NCI-H2227 (cell line): ENCODE measurements at regions not wholly inside any gene's neighbourhood (a gene's known extent, or its start where the extent isn't known, plus 50 kb on each side); places are given as distances from the start of the nearest gene placed in this dataset.

Experiments
- DNase-seq: peaks from one replicate; lab custom pipeline; 2025; ENCODE audit not compliant: unreplicated experiment; lab: John Stamatoyannopoulos, UW

- no peak for DNase-seq
Observed at GRCh38 chr1:72693899-72694298, 411.6 kb upstream of the NEGR1 start.

- no peak for DNase-seq
Observed at GRCh38 chr1:72693376-72693775, 411.0 kb upstream of the NEGR1 start.

DNA sequence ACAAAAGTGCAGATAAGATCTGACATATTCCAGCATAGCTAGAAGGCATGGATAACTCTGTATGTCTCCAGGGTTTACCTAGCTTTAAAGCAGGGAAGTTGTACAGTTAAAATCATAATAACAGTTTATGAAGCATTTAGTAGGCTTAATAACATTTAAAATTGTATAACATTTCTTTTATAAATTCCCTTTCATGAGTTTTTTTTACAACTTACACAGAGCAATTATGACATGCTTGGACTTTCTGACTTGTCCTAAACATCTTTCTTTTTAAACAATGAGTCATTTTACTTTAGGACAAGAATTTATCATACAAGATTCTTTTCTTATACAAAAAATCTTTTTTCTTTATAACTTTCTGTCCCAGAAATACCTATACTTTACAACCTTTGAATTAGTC, 408.5 kb upstream of the NEGR1 start:
- DNase-seq = no peak

DNA sequence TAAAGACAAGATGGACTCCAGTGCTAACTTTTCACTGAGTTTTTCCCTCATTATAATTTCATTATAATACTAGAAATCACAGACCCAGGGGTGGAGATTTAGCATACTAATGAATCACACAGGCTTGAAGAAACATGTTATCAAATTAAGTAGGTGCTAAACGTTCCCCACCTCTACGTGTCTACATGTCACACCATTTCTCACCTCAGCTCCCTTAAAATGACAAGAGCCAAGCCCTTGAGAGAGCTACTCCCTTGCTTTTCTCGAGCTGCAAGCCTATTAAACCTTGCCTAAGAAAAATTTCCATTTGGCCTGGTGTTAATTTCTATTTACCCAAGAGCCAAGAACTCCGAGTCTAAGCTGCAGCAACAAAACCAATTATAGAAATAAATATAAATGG, 396.3 kb upstream of the NEGR1 start:
- no peak for DNase-seq

- DNase-seq = no peak
Observed at GRCh38 chr1:72670902-72671301, 388.6 kb upstream of the NEGR1 start.

DNA sequence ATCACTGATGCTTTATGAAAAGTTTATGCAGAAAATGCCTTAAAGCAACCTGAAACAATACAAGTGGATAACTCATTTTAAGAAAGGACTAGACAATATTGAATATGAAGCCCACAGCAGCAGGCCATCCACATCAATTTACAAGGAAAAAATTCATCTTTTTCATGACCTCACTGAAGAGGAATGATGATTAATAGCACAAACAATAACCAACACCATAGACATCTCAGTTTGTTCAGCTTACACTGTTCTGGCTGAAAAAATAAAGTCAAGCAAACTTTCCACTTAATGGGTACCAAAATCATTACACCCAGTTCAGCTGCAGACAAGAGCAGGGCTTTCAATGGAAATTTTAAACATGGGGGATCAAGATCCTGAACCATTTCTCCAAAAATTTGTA, 380.6 kb upstream of the NEGR1 start:
- DNase-seq = no peak

DNA sequence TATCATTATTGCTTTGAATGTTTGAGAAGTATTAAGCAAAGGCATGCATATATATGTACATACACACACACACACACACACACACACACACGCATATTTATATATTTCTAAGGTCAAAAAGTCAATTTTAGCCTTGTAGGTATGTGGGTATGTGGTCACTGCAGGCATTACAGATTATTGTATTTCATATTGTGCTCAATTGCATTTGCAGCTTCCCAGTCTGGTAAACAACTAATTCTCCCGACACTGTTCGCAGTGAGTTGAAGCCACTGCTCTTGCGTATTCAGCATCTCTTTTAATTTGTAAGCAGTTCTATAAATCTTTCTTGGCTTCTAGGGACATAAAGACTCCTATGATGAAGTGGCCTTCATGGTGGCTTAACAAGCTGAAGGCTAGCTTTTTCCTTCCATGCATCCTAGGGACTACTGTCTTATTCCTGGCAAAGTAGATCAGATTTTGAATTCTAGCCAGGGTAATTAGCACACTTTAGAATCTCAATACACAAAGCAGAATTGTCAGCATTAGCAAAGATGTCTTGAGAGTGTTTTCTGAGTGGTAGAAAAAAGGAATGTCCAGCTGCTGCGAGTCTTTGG, 368.6 kb upstream of the NEGR1 start:
- no peak for DNase-seq

DNA sequence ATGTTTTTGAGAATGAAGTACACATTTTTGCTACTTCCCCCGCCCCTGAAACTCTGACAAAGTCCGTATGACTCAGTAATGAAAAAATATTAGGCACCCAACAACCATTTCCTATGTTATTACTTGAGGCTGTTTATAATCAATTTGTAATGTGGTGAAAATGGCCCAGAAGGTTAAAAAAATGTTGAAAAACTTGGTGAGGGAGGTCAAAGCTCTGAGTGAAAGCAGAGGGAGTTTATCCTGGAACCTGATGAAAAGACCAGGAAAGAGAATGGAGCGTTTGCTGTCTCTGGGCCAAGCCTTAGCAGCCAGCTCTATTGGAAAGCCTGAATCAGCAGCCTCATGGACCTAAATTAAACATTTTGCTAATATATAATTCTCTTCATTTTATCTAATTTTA, 367.7 kb upstream of the NEGR1 start:
- DNase-seq = no peak

DNA sequence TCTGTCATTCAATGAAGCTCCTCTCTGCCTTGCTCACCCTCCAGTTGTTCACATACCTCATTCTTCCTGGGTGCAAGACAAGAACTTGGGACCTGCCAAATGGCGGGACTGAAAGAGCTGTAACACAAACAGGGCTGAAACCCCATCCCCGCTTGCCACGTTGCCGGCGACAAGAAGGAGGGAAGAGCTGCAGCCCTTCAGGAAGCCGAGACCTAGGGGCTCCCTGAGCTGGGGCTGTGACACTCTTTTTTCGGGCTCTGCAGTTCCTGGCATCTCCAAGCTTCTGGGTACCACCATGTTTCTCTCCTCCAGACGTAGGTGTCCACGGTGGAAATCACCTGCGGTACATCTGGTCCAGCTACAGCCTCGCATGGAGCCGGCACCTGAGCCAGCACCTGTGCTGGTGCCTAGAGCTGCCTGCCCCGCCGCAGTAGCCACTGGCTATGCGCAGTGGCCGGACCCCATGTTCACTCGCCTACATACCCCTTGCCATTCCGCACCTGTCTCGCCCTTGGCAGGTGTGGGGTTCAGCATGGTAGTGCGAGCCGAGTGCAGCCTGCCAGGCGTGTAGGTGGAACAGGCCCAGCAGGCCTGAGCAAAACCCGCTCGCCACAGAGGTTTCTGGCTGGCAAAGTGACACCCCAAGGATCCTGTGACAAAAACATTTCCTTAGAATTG, 367.0 kb upstream of the NEGR1 start:
- DNase-seq = no peak

GRCh38 chr1:72648465-72648864, 366.1 kb upstream of the NEGR1 start:
- no peak for DNase-seq

DNA sequence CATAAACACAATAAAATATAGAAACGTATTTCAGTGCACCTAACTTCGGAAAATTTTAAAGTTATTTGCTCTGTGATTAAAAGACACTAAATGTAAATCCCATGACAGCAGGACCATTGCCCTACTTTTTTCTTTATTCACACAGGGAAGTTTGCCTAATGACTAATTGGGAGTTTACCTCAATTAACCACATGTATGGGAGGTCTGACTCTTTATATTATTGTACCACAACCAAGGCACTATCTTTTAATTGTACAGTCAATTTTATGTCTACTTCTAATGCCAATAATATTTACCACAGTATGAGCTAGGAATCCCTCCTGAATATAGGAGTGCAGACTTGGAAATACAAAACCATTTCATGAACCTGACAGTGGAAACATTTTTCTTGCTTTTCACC, 360.8 kb upstream of the NEGR1 start:
- DNase-seq = no peak

DNA sequence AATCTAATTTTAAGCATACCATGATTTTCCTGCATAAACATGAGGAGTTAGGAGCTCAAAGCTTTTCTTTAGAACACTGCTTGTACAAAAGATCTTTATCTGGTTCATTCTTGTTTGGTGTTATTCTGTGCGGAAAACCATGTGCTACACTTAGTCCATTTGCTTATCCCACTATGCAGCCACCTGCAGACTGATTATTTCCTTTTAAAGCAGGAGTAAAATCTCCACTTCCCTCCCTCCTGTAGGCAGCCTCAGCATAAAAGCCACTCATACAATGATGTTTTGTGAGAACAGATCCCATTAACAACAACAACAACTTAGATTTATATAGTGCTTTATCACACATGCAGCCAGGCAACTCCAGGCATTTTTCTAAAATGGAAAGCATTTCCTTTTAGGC, 355.3 kb upstream of the NEGR1 start:
- no peak for DNase-seq

GRCh38 chr1:72636631-72637030, 354.3 kb upstream of the NEGR1 start:
- DNase-seq = no peak

- DNase-seq = no peak
Observed at GRCh38 chr1:72635719-72636118, 353.4 kb upstream of the NEGR1 start.

DNA sequence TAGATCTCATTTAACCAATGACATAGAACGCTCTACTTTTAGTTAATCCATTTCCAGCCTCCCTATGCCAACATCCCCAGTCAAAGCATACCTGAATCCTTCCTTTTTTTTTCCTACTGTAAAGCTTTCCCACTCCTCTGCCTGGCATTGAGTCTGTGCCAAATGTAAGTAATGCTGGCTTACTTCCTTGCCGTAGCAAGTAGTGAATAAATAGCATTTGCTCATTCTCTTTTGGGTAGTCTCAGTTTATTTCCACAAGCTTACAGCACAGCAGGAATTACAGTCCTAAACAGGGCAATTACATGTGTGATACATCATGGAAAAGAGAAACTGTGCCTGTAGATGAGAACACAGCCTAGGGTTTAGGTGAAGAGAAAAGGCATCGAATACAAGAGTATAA, 352.6 kb upstream of the NEGR1 start:
- no peak for DNase-seq

DNA sequence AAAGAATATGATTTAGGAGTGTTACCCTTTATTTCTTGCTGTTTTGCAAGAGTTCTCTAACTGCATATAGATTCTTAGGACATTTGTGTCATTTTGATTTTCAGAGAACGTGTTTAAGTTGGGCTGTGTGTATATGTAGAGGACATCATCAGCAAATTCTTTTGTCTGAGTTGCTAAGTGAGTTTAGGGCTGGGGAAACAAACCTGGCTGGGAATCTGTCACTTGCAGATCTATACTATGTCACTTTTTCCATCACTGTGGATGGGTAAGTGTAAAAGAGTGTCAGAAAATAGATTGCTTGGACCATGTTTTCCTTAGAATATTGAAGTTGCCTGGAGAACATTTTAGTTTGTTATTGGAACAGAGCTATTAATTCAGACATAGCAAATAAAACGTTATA, 349.1 kb upstream of the NEGR1 start:
- no peak for DNase-seq

DNA sequence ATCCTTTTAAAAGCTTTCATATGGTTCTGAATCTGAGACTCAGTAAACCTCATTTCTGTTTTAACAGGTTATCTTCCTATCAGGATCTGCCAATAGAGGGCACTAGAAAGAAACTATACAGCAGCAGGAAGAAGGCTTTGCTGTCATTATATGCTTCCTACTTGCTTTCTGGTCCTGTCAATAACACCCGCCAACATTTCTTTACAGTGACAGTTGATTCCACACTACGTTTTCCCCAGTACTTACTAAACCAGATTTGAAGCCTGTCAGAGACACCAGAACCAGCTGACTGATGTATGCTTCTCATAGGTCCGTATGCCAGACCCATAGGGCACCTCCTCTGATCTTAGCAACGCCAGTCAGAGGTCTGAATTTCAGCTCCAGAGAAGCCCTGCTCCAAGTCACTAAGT, 341.0 kb upstream of the NEGR1 start:
- DNase-seq = no peak

GRCh38 chr1:72620453-72620852, 338.1 kb upstream of the NEGR1 start:
- no peak for DNase-seq

DNA sequence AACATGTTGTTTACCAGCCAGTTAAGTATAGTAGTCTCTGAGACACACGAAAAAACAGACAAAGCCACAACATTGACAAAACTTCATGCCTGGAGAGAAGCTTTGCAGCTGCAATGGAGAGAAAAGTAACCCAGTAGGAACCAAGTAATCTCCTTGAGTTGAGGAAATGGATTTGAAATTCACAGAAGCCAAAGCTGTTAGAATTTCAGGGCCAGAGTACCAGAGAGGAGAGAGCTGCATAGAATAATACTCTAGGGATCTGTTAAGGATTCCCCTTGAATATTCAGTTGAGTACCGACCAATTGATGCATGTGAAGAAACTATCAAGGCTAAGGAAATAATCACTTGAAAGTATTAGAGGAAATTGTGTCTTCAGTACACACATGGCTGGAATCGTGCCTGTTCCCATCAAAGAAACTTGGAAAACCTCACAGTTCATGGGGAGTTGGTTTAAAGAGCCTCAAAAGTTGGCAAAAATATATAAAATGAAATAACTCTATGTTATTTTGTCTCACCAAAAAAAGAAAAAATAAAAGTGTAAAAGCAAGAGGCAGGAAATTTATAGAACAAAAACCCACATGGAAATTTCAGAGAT, 324.0 kb upstream of the NEGR1 start:
- no peak for DNase-seq

DNA sequence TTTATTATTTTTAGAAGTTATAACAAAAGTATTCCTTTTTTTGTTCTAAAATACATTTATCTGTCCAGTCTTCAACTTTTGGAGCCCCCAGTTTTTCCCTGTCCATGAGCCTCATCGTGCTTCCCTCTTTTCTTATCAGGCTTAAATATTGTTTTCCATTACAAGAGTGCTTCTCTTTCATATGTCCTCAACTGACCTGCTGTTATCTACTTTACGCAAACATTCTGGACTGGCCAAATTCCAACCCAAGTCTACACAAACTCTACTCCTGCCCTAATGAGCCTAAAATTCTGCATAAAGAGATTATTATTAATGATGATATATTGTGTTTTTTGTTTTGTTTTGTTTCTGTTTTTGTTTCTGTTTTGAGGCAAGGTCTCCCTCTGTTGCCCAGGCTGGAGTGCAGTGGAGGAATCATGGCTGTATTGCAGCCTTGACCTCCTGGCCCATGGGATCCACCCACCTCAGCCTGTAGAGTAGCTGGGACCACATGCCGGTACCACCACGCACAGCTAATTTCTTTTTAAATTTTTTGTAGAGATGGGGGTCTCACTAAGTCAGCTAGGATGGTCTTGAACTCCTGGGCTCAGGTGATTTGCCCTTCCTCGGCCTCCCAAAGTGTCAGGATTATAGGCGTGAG, 318.8 kb upstream of the NEGR1 start:
- DNase-seq = no peak

- DNase-seq = no peak
Observed at GRCh38 chr1:72586023-72586685, 303.8 kb upstream of the NEGR1 start.

DNA sequence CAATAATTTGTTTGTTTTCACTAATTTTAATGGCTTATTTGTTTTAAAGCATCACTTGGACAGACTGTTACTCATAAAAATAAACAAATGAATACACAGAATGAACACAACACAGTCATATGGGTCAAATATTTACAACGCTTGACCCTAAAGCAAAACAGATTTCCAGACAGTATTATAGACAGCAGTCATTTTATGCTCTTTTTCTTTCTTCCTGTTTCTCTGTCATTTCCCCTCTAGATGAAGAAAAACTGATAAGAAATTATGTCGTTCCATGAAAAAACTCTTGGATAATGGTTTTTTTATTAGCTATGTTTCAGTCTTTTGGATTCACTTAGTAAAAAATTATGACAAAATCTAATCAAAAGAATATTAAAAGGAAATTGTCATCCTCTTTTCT, 297.3 kb upstream of the NEGR1 start:
- no peak for DNase-seq
